Neural crest cell (in vitro differentiated cells): ENCODE measurements at regions not wholly inside any gene's neighbourhood (a gene's known extent, or its start where the extent isn't known, plus 50 kb on each side); places are given as distances from the start of the nearest gene placed in this dataset.

Experiments used
- DNase-seq: peaks from one replicate; pipeline ENCODE4 v3.0.0; 2021; ENCODE audit warnings: low read depth, mixed read lengths, low spot score
- H3K27ac Mint-ChIP-seq: one replicate; pipeline ENCODE4 v1.8.0; 2021; ENCODE audit warnings: mild to moderate bottlenecking, mixed read lengths; ENCODE audit not compliant: unreplicated experiment
- H3K27me3 Mint-ChIP-seq: 2 replicates; pipeline ENCODE4 v1.8.0; 2021; ENCODE audit warnings: low read depth, mild to moderate bottlenecking, mixed read lengths
- H3K36me3 Mint-ChIP-seq: 2 replicates; pipeline ENCODE4 v1.8.0; 2021; ENCODE audit warnings: low read depth, mild to moderate bottlenecking, mixed read lengths
- H3K4me1 Mint-ChIP-seq: 2 replicates; pipeline ENCODE4 v1.8.0; 2021; ENCODE audit warnings: mixed read lengths
- H3K4me3 Mint-ChIP-seq: one replicate; pipeline ENCODE4 v1.8.0; 2021; ENCODE audit warnings: mild to moderate bottlenecking, mixed read lengths
- H3K9me3 Mint-ChIP-seq: 2 replicates; pipeline ENCODE4 v1.8.0; 2021; ENCODE audit warnings: mixed read lengths
- TF ChIP-seq, protein P1 (sequence below): fragments of 200-600 bp; sonication (generic); conservative IDR thresholded peaks from 2 replicates; pipeline ENCODE4 v1.5.0; 2021; ENCODE audit warnings: antibody characterized with exemption, mild to moderate bottlenecking

- Mint-ChIP-seq H3K27ac (no peak overlapping the region), H3K4me1 (no peaks in the 10 kb centered on the region), H3K4me3 (no peak overlapping the region), H3K27me3 (no peaks in the 10 kb centered on the region), H3K9me3 (no peaks in the 10 kb centered on the region), H3K36me3 (no peaks in the 10 kb centered on the region)
- no peak for DNase-seq
- TF ChIP-seq, protein P1, sequence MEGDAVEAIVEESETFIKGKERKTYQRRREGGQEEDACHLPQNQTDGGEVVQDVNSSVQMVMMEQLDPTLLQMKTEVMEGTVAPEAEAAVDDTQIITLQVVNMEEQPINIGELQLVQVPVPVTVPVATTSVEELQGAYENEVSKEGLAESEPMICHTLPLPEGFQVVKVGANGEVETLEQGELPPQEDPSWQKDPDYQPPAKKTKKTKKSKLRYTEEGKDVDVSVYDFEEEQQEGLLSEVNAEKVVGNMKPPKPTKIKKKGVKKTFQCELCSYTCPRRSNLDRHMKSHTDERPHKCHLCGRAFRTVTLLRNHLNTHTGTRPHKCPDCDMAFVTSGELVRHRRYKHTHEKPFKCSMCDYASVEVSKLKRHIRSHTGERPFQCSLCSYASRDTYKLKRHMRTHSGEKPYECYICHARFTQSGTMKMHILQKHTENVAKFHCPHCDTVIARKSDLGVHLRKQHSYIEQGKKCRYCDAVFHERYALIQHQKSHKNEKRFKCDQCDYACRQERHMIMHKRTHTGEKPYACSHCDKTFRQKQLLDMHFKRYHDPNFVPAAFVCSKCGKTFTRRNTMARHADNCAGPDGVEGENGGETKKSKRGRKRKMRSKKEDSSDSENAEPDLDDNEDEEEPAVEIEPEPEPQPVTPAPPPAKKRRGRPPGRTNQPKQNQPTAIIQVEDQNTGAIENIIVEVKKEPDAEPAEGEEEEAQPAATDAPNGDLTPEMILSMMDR: no peak
Measured at GRCh38 chr7:15000157-15000556, 97.6 kb upstream of the DGKB start.

DNA sequence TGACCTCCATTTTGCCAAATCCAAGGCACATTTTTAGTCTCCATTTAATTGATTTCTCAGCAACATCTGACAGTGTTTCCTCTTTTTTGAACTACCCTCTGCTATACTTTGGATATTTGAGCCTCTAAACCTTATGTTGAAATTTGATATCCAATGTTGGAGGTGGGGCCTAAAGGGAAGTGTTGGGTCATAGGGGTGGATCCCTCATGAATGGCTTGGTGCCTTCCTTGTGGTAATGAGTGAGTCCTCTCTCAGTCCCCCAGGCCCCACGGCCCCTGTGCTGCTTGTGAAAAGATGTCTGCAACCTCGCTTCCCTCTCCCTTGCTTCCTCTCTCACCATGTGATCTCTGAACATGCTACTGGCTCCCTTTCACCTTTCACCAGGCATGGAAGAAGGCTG is 96.8 kb upstream of the DGKB start:
- TF ChIP-seq, protein P1: no peak
- no peak for DNase-seq
- Mint-ChIP-seq H3K27ac (no peak overlapping the region), H3K9me3 (no peaks in the 10 kb centered on the region), H3K4me3 (no peak overlapping the region), H3K27me3 (no peaks in the 10 kb centered on the region), H3K36me3 (no peaks in the 10 kb centered on the region), H3K4me1 (no peaks in the 10 kb centered on the region)

DNA sequence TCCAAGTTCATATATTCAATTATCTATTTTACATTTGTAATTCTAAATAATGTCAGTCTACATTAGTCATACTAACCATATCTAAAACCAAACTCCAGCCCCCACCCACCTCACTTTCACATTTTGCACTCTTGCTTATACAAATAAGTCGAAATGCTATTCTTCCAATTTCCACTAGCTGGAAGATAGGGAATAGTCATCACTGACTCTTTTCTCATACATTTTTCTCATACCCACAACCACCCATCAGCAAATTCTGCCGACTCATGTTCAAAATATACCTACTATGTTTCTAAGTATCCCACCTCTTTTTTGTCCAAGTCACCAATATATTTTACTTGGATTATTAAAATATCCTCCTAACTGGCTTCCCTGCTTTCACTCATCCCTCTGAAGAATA is 93.2 kb upstream of the DGKB start:
- no peaks in the 10 kb centered on the region for H3K27me3 Mint-ChIP-seq
- TF ChIP-seq, protein P1: no peak
- H3K36me3 Mint-ChIP-seq: no peaks in the 10 kb centered on the region
- no peaks in the 10 kb centered on the region for H3K4me1 Mint-ChIP-seq
- H3K4me3 Mint-ChIP-seq: no peak overlapping the region
- H3K9me3 Mint-ChIP-seq: peaks cover 2% of the 10 kb centered on the region
- H3K27ac Mint-ChIP-seq: no peak overlapping the region
- DNase-seq: no peak

- peaks cover 2% of the 10 kb centered on the region for H3K9me3 Mint-ChIP-seq
- H3K27me3 Mint-ChIP-seq: no peaks in the 10 kb centered on the region
- no peaks in the 10 kb centered on the region for H3K36me3 Mint-ChIP-seq
- no peaks in the 10 kb centered on the region for H3K4me1 Mint-ChIP-seq
- no peak overlapping the region for H3K4me3 Mint-ChIP-seq
- TF ChIP-seq, protein P1: no peak
- DNase-seq: no peak
- H3K27ac Mint-ChIP-seq: no peak overlapping the region
Measured at GRCh38 chr7:14988941-14989340, 86.4 kb upstream of the DGKB start.

DNA sequence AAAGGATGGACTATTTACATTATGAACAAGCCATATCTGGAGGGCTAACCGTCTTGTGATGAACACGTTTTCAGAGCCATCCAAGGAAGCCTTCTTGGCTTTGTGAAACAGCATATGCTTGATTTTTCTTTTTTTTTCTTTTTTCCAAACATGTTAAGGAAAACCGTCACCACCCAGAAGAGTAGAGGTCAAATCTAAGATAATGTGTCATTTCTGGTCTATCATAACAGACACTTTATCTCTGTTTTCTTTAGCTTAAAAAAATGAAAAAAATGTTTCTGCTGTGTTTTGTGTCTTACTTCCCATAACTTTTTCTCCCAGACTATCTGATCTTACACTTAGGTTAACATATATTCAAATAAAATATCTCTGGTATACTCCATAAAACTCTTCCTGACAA is 76.1 kb upstream of the DGKB start:
- TF ChIP-seq, protein P1: no peak
- Mint-ChIP-seq H3K4me1 (no peaks in the 10 kb centered on the region), H3K4me3 (no peak overlapping the region), H3K27me3 (no peaks in the 10 kb centered on the region), H3K36me3 (no peaks in the 10 kb centered on the region), H3K27ac (no peak overlapping the region), H3K9me3 (peaks cover 8% of the 10 kb centered on the region)
- no peak for DNase-seq

DNA sequence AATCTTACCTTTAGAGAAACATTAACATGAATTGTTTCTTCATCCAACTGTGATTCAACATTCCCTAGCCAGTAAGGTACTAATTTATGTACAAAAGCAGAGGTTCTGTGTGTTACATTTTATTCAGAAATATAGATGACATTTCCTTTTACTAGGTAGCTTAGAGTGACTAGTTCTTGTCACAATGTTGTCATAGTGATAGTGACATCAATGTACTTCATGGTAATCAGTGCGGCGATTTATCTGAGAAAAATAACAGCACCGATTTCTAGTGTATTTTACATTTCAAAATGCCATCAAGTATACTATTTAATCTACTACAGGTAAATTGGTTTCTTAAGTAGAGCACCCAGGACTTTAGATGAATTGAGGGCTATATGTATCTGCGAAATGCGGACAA is 72.1 kb upstream of the DGKB start:
- no peaks in the 10 kb centered on the region for H3K9me3 Mint-ChIP-seq
- no peaks in the 10 kb centered on the region for H3K36me3 Mint-ChIP-seq
- H3K27me3 Mint-ChIP-seq: no peaks in the 10 kb centered on the region
- TF ChIP-seq, protein P1: no peak
- H3K4me3 Mint-ChIP-seq: no peak overlapping the region
- no peak for DNase-seq
- H3K27ac Mint-ChIP-seq: no peak overlapping the region
- no peaks in the 10 kb centered on the region for H3K4me1 Mint-ChIP-seq
